ENCODE measurements at regions not wholly inside any gene's neighbourhood (a gene's known extent, or its start where the extent isn't known, plus 50 kb on each side); places are given as distances from the start of the nearest gene placed in this dataset.

- TF ChIP-seq CTCF (IDR thresholded peaks at IDR 0.05) (no peak), EZH2 (IDR thresholded peaks at IDR 0.05) (no peak)
Measured at GRCh38 chr1:94737124-94737998, 82.8 kb upstream of the SLC44A3 start.
